ENCODE measurements at regions not wholly inside any gene's neighbourhood (a gene's known extent, or its start where the extent isn't known, plus 50 kb on each side); places are given as distances from the start of the nearest gene placed in this dataset.

DNA sequence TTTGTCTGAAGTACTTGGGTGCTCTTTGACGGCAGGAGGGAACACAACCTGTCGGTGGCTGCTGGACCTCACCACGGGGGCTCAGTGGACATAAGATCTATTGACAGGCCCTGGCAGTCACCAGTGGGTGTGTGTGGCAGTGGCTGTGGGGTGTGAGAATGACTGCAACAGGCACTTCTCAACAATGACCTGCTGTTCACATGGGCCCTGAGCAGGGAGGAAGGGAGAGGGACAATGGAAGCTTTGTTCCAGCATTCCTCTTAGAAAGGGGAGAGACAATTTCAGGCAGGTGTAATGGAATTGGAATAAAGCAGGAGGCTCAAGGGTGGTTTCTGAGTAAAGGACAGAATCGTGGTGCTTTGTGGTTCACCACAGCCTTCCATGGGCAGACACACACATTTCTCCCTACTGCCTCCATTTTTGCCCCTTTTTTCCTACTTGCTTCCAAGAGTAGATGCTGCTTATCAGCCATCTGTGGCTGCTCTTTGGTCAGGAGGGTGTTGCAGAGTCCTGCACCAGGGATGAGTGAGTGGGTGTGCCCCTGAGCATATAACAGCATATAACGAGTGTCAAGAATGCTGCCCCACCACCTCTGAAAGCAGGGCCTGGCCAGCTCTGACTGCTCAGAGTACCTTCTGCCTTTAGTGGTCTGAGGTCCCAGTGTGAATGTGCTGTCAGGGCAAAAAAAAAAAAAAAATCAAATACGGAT lies 267.7 kb downstream of the RASSF9 start:
- no peak for FAIRE-seq
- no peaks in the 10 kb centered on the region for H3K36me3 ChIP-seq (ENCODE audit: control insufficient read depth, insufficient read depth, low read length)
- TF ChIP-seq, protein P1, sequence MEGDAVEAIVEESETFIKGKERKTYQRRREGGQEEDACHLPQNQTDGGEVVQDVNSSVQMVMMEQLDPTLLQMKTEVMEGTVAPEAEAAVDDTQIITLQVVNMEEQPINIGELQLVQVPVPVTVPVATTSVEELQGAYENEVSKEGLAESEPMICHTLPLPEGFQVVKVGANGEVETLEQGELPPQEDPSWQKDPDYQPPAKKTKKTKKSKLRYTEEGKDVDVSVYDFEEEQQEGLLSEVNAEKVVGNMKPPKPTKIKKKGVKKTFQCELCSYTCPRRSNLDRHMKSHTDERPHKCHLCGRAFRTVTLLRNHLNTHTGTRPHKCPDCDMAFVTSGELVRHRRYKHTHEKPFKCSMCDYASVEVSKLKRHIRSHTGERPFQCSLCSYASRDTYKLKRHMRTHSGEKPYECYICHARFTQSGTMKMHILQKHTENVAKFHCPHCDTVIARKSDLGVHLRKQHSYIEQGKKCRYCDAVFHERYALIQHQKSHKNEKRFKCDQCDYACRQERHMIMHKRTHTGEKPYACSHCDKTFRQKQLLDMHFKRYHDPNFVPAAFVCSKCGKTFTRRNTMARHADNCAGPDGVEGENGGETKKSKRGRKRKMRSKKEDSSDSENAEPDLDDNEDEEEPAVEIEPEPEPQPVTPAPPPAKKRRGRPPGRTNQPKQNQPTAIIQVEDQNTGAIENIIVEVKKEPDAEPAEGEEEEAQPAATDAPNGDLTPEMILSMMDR (IDR thresholded peaks at IDR 0.05; ENCODE audit: insufficient read depth, low read length, severe bottlenecking), result no peak
- H3K4me3 ChIP-seq (ENCODE audit: low read depth, low read length), result no peak overlapping the region
- H3K27me3 ChIP-seq (ENCODE audit: control insufficient read depth, insufficient read depth, low read length), result no peaks in the 10 kb centered on the region
- peak; percentile 25 for DNase-seq (ENCODE audit: low read depth)

DNA sequence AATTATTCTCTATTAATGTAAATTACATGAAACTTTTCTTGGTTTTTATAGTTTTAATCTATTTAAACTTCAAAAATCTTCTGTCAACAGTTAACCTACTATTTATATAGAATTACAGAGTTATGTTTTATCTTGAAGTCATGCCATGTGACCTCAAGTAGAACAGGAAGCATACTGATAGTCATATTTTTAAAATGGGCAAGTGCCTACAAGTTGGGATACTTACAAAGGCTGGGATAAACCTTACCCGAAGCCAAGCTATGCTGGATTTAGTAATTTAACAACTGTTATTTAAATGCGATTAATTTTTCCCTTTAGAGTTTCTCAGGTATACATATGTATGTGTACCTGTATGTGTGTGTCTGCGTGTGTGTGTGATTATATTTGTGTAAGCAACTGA lies 266.9 kb downstream of the RASSF9 start:
- H3K27me3 ChIP-seq (ENCODE audit: control insufficient read depth, insufficient read depth, low read length), result no peaks in the 10 kb centered on the region
- TF ChIP-seq, protein P1 (IDR thresholded peaks at IDR 0.05; ENCODE audit: insufficient read depth, low read length, severe bottlenecking), result no peak
- peak; percentile 82 for DNase-seq (ENCODE audit: low read depth)
- no peak for FAIRE-seq
- no peaks in the 10 kb centered on the region for H3K36me3 ChIP-seq (ENCODE audit: control insufficient read depth, insufficient read depth, low read length)
- no peak overlapping the region for H3K4me3 ChIP-seq (ENCODE audit: low read depth, low read length)

DNA sequence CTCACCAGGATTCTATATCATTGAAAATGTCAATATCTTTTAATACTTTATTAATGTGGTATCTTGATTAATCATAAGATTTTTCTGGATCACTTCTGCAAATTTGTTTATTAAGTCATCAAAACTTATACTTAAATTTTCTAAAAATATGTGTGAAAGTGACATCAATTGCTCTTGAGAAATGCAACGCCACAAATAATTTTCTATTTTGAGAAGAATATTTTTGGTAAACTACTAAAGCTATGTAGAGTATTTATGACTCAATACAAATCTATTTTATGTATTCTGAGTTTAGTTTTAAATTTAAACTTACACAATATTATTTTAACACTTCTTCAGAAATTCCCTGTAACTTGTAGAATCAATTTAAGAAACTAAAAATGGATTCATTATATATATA lies 263.3 kb downstream of the RASSF9 start:
- H3K27me3 ChIP-seq (ENCODE audit: control insufficient read depth, insufficient read depth, low read length), result no peaks in the 10 kb centered on the region
- TF ChIP-seq, protein P1 (IDR thresholded peaks at IDR 0.05; ENCODE audit: insufficient read depth, low read length, severe bottlenecking), result no peak
- H3K36me3 ChIP-seq (ENCODE audit: control insufficient read depth, insufficient read depth, low read length), result no peaks in the 10 kb centered on the region
- DNase-seq (ENCODE audit: low read depth) (no peak), FAIRE-seq (no peak)
- no peak overlapping the region for H3K4me3 ChIP-seq (ENCODE audit: low read depth, low read length)

DNA sequence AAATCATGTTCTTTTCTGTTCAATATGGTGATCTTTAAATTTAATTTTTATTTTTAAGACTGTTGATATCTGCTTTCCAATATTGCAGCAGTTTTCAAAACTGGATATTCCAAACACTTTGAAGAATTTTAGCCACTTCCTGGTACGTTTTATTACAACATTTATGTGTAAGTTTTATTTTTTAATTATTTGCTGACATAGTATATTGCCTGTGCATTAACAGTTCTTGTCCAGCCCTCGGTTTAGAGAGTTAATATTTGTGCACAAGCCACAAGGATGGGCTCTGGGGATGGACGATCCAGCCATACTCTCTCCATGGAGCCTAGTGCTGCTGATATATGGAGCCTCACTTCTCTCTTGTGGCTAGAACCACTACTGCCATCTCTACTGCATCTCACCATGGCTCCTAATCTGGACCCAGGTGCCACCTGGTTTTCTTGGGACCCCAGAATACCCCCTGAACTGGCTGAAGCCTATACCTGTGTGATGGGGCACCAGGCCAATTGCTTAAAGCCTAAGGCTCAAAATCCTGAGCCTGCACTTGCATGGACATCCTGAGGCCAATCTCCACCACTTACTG lies 262.5 kb downstream of the RASSF9 start:
- Histone ChIP-seq H3K36me3 (ENCODE audit: control insufficient read depth, insufficient read depth, low read length) (no peaks in the 10 kb centered on the region), H3K4me3 (ENCODE audit: low read depth, low read length) (no peak overlapping the region), H3K27me3 (ENCODE audit: control insufficient read depth, insufficient read depth, low read length) (no peaks in the 10 kb centered on the region)
- TF ChIP-seq, protein P1 (IDR thresholded peaks at IDR 0.05; ENCODE audit: insufficient read depth, low read length, severe bottlenecking), result no peak
- FAIRE-seq, result no peak
- no peak for DNase-seq (ENCODE audit: low read depth)

DNA sequence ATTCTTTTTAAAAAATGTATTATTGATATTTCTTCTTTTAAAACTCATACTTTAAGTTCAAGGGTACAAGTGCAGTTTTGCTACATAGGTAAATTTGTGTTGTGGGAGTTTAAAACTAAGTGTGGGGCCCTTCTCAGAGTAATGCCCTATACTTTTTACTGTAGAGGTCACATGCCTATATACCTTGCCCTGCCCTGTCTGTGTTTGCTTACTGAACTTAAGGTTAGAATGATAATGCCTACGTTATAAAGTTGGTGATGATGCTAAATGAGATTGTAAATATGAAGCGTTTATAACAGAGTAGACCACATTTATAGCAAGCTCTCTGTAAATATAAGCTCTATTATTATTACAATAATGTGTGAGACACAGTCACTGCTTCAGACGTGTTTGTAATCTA lies 261.9 kb downstream of the RASSF9 start:
- Histone ChIP-seq H3K4me3 (ENCODE audit: low read depth, low read length) (no peak overlapping the region), H3K27me3 (ENCODE audit: control insufficient read depth, insufficient read depth, low read length) (no peaks in the 10 kb centered on the region), H3K36me3 (ENCODE audit: control insufficient read depth, insufficient read depth, low read length) (no peaks in the 10 kb centered on the region)
- TF ChIP-seq, protein P1 (IDR thresholded peaks at IDR 0.05; ENCODE audit: insufficient read depth, low read length, severe bottlenecking), result no peak
- FAIRE-seq (no peak), DNase-seq (ENCODE audit: low read depth) (no peak)

All from bronchial epithelial cell (primary cell).